ENCODE measurements at regions not wholly inside any gene's neighbourhood (a gene's known extent, or its start where the extent isn't known, plus 50 kb on each side); places are given as distances from the start of the nearest gene placed in this dataset.

DNA sequence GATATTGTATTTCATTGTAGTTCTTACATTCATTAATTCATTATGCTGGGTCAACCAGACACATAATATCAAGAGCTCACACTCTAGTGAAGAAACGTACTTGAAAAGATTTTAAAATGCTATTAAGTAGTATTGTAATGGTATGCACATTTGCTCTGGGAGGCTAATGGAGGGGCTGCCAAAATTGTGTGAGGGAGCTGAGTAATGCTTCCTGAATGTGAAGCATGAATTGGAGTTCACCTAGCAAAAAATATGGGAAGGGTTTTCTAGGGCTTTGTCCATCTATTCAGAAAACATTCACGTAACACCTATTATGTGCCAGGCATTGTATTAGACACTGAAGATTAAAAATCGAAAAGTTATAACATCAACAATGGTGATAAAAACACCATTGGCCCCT lies 403.8 kb upstream of the PDE3A start:
- TF ChIP-seq, protein P1, sequence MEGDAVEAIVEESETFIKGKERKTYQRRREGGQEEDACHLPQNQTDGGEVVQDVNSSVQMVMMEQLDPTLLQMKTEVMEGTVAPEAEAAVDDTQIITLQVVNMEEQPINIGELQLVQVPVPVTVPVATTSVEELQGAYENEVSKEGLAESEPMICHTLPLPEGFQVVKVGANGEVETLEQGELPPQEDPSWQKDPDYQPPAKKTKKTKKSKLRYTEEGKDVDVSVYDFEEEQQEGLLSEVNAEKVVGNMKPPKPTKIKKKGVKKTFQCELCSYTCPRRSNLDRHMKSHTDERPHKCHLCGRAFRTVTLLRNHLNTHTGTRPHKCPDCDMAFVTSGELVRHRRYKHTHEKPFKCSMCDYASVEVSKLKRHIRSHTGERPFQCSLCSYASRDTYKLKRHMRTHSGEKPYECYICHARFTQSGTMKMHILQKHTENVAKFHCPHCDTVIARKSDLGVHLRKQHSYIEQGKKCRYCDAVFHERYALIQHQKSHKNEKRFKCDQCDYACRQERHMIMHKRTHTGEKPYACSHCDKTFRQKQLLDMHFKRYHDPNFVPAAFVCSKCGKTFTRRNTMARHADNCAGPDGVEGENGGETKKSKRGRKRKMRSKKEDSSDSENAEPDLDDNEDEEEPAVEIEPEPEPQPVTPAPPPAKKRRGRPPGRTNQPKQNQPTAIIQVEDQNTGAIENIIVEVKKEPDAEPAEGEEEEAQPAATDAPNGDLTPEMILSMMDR (IDR thresholded peaks at IDR 0.05): no peak
- TF ChIP-seq POLR2A (IDR thresholded peaks at IDR 0.05): no peak

Data from Peyer's patch (tissue), 4 donors.